ENCODE measurements at regions not wholly inside any gene's neighbourhood (a gene's known extent, or its start where the extent isn't known, plus 50 kb on each side); places are given as distances from the start of the nearest gene placed in this dataset.
"Not testable (repeated sequence)": the region's sequence is repeated elsewhere in the genome, so short reads cannot be mapped to it uniquely, and the experiment has no call there.

DNA sequence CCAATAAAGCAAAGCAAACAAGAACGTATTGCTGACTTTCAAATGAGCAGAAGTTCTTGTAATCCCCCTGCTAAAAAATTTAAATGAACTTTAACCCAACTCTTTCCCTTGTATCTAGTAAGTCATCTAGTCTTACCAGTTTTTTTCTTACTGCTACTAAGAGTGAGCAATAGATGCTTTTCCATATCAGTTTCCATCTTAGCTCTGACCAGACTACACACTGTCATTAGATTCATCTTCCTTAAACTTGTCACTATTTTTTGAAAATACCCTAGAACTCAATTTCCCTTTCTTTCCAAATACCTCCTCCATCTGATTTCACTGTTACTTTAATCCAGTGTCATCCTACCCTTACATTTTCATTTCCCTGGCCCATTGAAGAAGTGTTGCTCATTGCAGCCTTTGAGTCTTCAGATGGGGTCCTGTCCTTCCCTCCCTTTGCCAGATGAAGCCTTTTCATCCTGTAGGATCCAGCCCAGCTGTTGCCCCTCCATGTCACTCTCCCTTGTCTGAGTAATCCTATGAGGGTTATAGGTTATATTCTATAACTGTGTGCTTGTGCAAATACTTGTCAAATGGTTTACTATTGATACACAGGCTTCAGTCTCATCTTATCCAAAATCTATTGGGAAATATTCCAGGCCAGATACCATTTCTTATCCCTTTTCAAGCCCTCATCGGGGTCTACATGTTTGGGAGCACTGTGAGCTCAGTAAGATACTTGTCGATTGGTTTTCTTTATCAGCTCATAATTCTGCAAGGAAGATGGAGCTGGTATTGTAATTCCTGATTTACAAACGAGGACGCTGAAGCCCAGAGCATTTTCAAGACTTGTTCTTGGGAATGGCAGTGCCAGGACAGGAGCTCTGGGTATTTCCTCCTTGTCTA is 51.5 kb upstream of the ITGB1 start:
- no peak for DNase-seq (ENCODE audit: low read depth in 2 of 2, low spot score in 1 of 2)

DNA sequence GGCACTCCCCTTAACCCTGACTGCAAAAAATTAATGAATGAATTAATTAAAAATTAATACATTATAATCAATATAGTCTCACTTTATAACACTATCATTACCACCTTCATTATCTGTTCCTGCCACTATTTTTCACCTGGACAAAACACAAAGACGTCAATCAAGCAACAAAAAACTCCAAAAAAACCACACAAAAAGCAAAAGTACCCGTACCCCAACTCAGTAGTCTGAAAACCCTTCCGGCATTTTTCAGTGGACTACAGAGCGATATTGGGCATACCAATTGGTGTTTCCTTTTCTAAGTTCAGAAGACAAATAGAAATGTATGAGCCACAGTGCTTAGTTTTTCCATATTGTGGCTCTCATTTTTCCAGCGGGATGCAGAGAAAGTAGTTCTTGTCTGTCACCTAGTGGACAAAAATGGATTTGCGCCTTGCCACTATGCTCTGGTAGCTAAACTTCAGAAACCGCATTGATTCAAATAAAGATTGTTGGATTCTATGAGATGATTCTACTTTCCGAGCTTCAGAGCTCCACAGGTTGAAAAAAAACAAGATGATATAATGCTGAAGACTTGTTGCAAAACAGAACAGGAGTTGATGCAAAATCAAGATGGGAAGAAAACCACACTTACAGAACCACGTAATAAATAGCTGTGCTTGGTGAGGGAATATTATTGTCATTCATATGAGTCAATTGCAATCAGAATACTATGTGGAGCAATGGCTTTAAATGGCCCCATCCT is 50.6 kb upstream of the ITGB1 start:
- peak in 1 of 2 donors; percentile 29 for DNase-seq (ENCODE audit: low read depth in 2 of 2, low spot score in 1 of 2)

DNA sequence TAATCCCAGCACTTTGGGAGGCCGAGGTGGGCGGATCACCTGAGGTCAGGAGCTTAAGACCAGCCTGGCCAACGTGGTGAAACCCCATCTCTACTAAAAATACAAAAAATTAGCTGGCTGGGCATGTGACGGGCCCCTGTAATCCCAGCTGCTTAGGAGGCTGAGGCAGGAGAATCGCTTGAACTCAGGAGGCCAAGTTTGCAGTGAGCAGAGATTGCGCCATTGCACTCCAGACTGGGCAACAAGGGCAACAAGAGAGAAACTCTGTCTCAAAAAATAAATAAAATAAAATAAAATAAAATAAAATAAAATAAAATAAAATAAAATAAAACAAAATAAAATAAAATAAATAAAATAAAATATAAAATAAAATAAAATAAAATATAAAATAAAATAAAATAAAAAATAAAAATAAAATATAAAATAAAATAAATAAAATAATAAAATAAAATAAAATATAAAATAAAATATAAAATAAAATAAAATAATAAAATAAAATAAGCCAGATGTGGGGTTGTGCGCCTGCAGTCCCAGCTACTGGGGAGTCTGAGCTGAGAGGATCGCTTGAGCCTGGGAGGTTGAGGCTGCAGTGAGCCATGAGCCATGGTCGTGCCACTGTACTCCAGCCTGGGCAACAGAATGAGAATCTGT is 49.8 kb upstream of the ITGB1 start:
- DNase-seq (ENCODE audit: low read depth in 2 of 2, low spot score in 1 of 2): not testable (repeated sequence)
